Prostate gland (tissue), 2 donors: ENCODE measurements at regions not wholly inside any gene's neighbourhood (a gene's known extent, or its start where the extent isn't known, plus 50 kb on each side); places are given as distances from the start of the nearest gene placed in this dataset.

ENCODE experiments used
- POLR2A ChIP-seq: fragments of 450-650 bp; IDR thresholded peaks from one replicate; pipeline ENCODE4 v1.6.1; 2016; ENCODE audit warnings: antibody characterized with exemption, mild to moderate bottlenecking
- TF ChIP-seq, protein P1 (sequence below), 4 experiments: fragments of 200-600 bp in 2 of 4; fragments of 450-650 bp in 2 of 4; sonication (generic) in 2 of 4; IDR thresholded peaks; 1 replicate in 3 of 4; 2 replicates in 1 of 4; pipeline ENCODE4 v1.5.1; 2016 to 2019; ENCODE audit warnings: antibody characterized with exemption in 4 of 4, mild to moderate bottlenecking in 2 of 4, moderate library complexity in 2 of 4

GRCh38 chr14:41062826-41063225 lies 543.9 kb upstream of the LRFN5 start:
- TF ChIP-seq, protein P1, sequence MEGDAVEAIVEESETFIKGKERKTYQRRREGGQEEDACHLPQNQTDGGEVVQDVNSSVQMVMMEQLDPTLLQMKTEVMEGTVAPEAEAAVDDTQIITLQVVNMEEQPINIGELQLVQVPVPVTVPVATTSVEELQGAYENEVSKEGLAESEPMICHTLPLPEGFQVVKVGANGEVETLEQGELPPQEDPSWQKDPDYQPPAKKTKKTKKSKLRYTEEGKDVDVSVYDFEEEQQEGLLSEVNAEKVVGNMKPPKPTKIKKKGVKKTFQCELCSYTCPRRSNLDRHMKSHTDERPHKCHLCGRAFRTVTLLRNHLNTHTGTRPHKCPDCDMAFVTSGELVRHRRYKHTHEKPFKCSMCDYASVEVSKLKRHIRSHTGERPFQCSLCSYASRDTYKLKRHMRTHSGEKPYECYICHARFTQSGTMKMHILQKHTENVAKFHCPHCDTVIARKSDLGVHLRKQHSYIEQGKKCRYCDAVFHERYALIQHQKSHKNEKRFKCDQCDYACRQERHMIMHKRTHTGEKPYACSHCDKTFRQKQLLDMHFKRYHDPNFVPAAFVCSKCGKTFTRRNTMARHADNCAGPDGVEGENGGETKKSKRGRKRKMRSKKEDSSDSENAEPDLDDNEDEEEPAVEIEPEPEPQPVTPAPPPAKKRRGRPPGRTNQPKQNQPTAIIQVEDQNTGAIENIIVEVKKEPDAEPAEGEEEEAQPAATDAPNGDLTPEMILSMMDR (IDR thresholded peaks at IDR 0.05) = no peak
- TF ChIP-seq POLR2A = no peak
